OCI-LY7 (cell line): ENCODE measurements at regions not wholly inside any gene's neighbourhood (a gene's known extent, or its start where the extent isn't known, plus 50 kb on each side); places are given as distances from the start of the nearest gene placed in this dataset.

Source experiments
- CTCF ChIP-seq: fragments of 200-600 bp; sonication (generic); conservative IDR thresholded peaks from 2 replicates; pipeline ENCODE4 v1.5.1; 2014; ENCODE audit warnings: mild to moderate bottlenecking, antibody characterized with exemption, low read length, moderate library complexity, mixed read lengths
- EZH2phosphoT487 ChIP-seq: fragments of 200-600 bp; sonication (generic); IDR thresholded peaks from 2 replicates; pipeline ENCODE4 v1.6.1; 2018; ENCODE audit warnings: low read depth, borderline replicate concordance, mild to moderate bottlenecking, mixed run types, antibody characterized with exemption, low read length, moderate library complexity, mixed read lengths

- TF ChIP-seq CTCF (no peak), EZH2phosphoT487 (no peak)
Measured at GRCh38 chr3:72240531-72240930, 455.6 kb upstream of the PROK2 start.
